HuH-7 (cell line): ENCODE measurements at regions not wholly inside any gene's neighbourhood (a gene's known extent, or its start where the extent isn't known, plus 50 kb on each side); places are given as distances from the start of the nearest gene placed in this dataset.

Experiments
- DNase-seq: peaks from one replicate; pipeline ENCODE4 v3.0.0; 2011; ENCODE audit warnings: low spot score

DNA sequence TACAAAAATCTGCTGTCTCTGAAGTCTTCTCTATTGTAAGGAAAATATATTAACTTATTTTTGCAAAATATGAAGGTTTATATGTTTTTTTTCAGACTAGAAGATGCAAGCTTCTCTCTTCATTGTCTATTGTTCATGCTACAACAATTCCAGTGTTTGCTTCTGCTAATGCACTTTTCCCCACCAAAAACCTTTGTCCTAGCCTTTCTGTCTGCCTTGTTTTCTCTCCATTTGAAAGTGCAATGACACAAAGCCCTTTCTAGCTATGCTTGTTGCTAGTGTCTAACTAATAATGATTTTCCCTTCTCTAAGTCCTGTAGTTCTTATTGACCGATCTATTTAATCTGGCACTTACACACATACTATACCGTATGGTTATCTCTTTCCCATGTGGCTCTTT, 369.5 kb upstream of the CELF4 start:
- DNase-seq: no peak

DNA sequence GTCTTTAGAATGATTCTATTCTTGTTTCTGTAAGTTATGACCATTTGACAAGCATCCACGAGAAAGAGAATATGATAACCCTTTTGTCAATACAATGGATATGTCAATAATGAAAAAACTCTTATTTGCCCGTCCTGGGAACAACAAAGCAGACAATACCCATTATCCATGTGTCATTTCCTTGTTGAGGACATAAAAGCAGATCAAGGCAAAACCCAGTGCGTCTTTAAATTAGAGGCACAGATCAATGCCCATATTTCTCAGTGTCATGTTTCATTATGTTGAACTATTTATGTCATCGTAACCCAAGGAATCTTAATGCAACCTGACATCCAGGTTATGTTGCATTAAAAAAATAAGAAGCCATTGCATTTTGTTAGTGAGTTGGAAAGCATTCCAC, 365.0 kb upstream of the CELF4 start:
- DNase-seq: no peak

DNA sequence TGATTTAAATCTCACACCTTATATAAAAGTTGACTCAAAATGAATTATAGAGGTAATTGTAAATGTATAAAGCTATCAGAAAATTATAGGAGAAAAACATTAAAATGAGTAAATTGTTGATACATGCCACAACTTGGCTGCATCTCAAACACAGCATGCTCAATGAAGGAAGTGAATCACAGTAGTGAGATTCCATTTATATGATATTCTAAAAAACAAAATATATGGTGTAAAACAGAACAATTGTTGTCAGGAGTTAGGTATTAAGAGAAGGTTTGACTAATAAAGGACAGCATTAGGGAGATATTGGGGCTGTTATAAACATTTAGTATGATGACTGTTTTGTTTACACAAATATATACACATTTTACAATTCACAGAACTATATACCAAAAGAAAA, 356.6 kb upstream of the CELF4 start:
- no peak for DNase-seq

DNA sequence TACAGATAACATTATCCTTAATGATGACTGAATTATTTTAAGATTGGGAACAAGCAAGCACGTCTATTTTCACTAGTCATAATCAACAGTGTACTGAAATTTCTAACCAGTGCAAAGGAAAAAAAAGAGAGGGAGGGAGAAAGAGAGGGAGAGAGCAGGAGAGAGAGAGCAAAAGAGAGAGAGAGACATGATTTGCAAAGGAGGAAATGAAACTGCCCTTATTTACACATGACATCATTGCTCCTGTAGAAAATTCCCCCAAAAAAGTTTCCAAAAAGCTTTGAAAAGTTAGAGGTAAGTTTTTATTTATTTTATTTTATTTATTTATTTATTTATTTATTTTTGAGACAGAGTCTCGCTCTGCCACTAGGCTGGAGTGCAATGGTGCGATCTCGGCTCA, 355.3 kb upstream of the CELF4 start:
- no peak for DNase-seq

DNA sequence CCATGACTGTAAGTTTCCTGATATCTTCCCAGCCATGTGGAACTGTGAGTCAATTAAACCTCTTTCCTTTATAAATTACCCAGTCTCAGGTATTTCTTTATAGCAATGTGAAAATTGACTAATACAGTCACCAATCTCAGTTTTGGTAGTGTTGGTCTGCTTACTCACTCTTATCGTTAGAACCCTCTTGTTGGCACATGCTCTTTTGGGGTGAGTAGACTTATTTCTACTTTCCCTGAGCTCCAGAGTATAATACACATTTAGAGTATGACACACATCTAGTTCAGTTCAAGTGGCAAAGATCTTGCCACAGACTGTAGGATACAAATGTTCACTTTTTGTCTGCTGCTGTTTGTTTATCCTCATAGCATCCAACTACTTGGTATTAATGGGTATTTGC, 347.5 kb upstream of the CELF4 start:
- no peak for DNase-seq

- no peak for DNase-seq
These were observed 336.7 kb upstream of the CELF4 start for GRCh38 chr18:37902344-37902743.

DNA sequence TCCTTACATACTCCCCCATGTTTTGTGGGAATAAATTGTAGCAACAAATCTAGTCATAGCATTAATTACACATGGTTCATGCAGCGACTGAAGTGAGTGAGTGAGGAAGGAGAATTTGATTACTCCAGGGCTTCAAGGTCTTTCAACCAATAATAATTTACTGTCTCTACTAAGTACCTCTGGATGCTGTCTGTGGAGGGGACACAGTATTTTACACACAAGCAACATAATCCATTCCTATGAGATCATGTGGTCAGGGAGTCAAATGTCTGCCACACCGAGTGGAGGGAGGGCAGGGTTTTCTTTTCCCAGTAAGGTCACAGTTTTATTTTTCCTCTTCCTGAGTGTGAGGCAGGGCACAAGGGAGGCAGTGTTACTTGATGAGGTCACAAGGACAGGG, 334.7 kb upstream of the CELF4 start:
- no peak for DNase-seq

GRCh38 chr18:37889963-37890362, 324.4 kb upstream of the CELF4 start:
- DNase-seq: no peak

DNA sequence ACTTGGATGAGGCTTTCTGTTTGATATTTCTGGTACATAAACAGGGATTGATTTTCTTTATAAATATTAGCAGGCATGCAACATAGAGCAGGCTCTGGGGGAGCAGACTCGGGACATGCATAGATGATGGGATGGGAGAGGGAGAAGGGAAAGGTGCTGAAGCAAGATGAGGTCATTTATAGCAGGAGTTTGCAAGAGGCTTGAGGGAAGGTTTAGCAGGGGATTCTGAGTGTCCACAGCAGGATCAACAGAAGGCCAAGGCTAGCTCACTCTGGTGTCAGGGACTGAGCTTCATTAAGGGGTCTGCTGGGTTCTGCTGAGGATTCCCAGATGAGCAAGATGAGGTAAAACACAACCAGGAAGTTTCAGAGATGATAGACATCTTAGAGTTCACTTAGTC, 309.1 kb upstream of the CELF4 start:
- DNase-seq: no peak

GRCh38 chr18:37873416-37873815, 307.8 kb upstream of the CELF4 start:
- DNase-seq: no peak

DNA sequence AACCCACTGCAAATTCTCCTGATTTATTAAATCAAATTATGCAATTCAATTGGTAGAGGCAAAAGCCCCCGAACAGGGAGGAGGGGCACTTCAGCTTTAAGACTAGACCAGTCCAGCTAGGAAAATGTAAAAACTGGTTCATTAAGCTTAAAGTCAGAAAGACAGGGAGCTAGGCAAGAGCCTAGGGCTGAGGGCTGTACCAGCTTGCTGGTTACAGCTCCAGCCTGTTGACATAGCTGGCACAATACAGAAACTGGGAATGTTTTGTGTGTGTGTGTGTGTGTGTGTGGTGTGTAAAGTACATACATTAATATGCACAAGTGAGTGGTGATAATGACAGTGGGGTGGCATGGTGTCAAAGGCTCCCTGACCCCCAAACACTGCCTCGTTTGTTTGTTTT, 307.0 kb upstream of the CELF4 start:
- DNase-seq: no peak

GRCh38 chr18:37871561-37871960, 306.0 kb upstream of the CELF4 start:
- DNase-seq: no peak

DNA sequence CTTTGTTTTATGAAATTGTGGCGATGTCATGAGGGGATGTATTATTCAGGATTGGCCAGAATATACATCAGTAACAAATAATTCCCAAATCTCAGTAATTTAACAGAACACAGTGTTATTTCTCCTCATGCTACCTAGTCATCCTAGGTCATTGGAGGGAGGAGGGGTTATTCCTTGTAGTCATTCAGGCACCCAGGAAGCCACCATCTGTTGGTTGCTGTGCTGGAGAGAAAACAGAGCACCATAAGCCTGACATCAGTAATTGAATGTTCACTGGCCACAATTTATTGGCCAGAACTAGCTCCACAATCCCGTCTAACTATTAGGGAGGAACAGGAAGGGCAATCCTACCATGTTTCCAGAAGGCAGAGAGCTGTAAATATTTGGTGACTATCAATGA, 303.5 kb upstream of the CELF4 start:
- no peak for DNase-seq

- no peak for DNase-seq
These were observed 298.5 kb upstream of the CELF4 start for GRCh38 chr18:37864122-37864521.

- no peak for DNase-seq
These were observed 296.4 kb upstream of the CELF4 start for GRCh38 chr18:37861981-37862380.

- DNase-seq: no peak
These were observed 288.8 kb upstream of the CELF4 start for GRCh38 chr18:37854396-37854795.

- DNase-seq: no peak
These were observed 288.1 kb upstream of the CELF4 start for GRCh38 chr18:37853706-37854105.

GRCh38 chr18:37852464-37852863, 286.9 kb upstream of the CELF4 start:
- no peak for DNase-seq

DNA sequence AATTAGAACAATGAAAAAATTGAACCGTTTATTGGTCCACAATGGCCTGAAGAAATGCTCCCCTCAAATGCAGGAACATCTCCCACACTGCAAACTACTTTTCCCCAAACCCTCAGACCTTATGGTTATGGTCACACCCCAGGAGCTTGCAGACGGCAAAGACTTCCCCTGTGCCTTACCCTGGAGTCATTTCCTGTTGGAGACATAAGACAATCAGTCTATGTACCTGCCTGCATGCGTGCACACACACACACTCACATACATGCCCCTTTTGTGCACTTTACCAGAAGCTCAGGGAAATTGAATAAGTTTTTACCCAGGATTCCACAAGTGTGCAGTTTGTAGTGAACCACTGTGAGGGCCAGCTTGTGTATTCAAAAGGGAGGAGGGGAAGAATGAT, 281.9 kb upstream of the CELF4 start:
- DNase-seq: no peak

- no peak for DNase-seq
These were observed 281.4 kb upstream of the CELF4 start for GRCh38 chr18:37846996-37847395.

DNA sequence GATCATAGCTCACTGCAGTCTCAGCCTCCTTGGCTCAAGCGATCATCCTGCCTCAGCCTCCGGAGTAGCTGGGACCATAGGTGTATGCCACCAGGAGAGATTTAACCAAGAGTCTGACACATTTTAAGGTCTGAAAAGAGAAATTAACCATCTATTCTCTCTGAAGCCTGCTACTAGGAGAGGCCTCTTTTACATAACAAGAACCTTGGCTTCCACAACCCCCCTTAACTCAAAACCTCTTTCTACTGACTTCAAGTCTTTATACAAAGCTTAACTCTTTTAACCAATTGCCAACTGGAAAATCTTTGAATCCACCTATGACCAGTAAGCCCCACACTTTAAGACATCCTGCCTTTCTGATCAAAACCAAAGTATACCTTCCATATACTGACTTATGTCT, 279.9 kb upstream of the CELF4 start:
- DNase-seq: no peak

DNA sequence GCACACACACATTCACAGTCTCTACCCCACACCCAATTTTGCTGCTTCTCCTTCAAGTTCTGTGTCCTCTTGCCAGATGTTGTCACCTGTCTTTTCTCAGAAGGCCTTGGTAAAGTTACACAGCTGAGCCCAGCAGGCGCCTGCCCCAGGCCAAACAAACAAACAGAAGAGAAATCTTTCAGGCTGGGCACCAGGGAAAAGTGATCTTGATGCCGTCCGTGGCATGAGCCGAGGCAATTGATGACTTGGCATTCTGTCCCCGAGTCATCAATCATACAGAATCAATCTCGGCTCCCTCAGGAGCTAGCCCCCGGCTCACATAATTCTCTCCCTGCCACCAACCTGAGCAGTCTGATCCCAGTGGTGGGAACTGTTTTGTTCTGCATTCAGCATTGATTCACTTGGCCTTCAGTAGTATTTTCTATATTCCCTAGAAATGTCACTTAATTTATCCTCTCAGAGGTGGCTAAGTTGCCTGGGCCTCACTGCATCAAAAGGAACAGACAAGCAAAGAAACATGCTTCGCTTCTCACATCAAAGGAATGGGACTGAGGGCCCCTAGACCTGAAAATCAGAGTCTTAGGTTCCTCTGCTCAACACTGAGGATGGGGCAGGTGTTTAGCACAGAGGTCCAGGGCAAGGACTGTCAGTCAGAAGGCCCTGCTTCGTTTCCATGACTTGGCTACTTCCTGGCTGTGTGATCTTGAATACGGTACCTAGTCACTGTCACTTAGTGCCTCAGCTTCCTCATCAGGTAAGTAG, 278.8 kb upstream of the CELF4 start:
- no peak for DNase-seq

- no peak for DNase-seq
These were observed 272.5 kb upstream of the CELF4 start for GRCh38 chr18:37838083-37838482.
